LNCaP clone FGC (cell line): ENCODE measurements at regions not wholly inside any gene's neighbourhood (a gene's known extent, or its start where the extent isn't known, plus 50 kb on each side); places are given as distances from the start of the nearest gene placed in this dataset.
"Not testable (repeated sequence)": the region's sequence is repeated elsewhere in the genome, so short reads cannot be mapped to it uniquely, and the experiment has no call there.

Experiments
- DNase-seq: peaks from one replicate; pipeline ENCODE4 v3.0.0-alpha.2; 2011; ENCODE audit warnings: low read depth
- H3K4me3 ChIP-seq: 2 replicates; pipeline ENCODE4 v1.5.1; 2011; ENCODE audit warnings: mild to moderate bottlenecking, low read depth, low read length, control low read depth
- CTCF ChIP-seq: IDR thresholded peaks from 2 replicates; pipeline ENCODE4 v1.5.1; 2012; ENCODE audit warnings: mild to moderate bottlenecking; ENCODE audit not compliant: control insufficient read depth, insufficient read depth; ENCODE audit errors: extremely low read depth

- no peak for DNase-seq
- TF ChIP-seq CTCF, result no peak
- H3K4me3 ChIP-seq, result no peak overlapping the region
Measured at GRCh38 chr3:118671192-118671591, 363.5 kb downstream of the IGSF11 start.

GRCh38 chr3:118675305-118675704, 359.3 kb downstream of the IGSF11 start:
- TF ChIP-seq CTCF, result no peak
- H3K4me3 ChIP-seq, result no peak overlapping the region
- DNase-seq, result no peak

DNA sequence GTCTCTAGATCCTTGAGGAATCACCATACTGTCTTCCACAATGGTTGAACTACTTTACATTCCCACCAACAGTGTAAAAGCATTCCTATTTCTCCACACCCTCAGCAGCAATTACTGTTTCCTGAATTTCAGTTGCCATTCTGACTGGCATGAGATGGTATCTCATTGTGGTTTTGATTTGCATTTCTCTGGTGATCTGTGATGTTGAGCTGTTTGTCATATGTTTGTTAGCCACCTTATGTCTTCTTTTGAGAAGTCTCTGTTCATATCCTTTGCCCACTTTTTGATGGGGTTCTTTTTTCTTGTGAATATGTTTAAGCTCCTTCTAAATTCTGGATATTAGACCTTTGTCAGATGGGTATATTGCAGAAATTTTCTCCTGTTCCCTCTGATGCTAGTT, 356.0 kb downstream of the IGSF11 start:
- not testable (repeated sequence) for DNase-seq, H3K4me3 ChIP-seq

DNA sequence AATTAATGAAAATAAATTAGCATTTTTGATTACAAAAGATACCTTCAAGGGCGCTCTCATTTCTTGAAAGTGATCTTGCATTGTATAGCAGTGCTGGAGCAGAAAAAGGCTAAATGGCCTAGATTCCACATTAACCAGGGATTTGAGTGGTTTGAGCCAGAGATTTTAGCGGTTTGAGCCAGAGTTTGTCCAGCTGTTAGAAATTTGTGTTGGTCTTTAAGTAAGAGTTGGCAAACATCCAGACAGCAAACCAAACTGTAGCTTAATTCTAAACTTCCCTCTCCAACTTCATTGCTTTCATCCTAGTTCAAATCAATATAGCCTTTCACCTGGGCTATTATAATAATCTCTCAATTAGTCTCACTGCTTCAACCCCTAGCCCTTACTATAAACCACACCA, 351.7 kb downstream of the IGSF11 start:
- DNase-seq, result no peak
- TF ChIP-seq CTCF, result no peak
- H3K4me3 ChIP-seq, result no peak overlapping the region

- no peak for DNase-seq
- no peak overlapping the region for H3K4me3 ChIP-seq
- TF ChIP-seq CTCF, result no peak
Measured at GRCh38 chr3:118683636-118684035, 351.0 kb downstream of the IGSF11 start.

GRCh38 chr3:118688396-118688884, 346.2 kb downstream of the IGSF11 start:
- TF ChIP-seq CTCF, result no peak
- no peak for DNase-seq

DNA sequence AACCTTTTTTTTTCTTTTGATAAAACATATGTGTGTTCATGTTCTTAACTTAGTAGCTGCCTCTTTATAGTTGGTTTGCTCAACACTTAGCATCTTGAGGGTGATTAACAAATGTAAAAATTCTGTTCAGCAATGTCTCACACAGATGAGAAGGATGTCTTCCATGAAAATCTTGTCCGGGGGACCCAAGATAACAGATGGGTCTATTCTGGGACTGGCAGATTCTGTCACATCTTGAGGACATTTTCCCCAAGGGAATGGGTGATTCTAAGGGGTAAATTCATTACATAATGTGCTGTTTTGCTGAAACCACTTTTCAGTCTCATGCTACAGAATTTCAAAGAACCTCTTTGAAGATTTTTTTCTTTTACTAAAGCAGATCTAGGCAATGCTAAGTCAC, 342.2 kb downstream of the IGSF11 start:
- no peak for TF ChIP-seq CTCF
- H3K4me3 ChIP-seq, result no peak overlapping the region
- no peak for DNase-seq

More at GRCh38 chr3:118688396-118688884, 346.2 kb downstream of the IGSF11 start:
- no peak overlapping the region for H3K4me3 ChIP-seq
